ENCODE measurements at regions not wholly inside any gene's neighbourhood (a gene's known extent, or its start where the extent isn't known, plus 50 kb on each side); places are given as distances from the start of the nearest gene placed in this dataset.

GRCh38 chr15:94580211-94580885 is 349.0 kb downstream of the MCTP2 start:
- TF ChIP-seq CTCF (conservative IDR thresholded peaks at IDR 0.05 in 1 of 2, IDR thresholded peaks at IDR 0.05 in 1 of 2; ENCODE audit: low read depth in 1 of 2, low read length in 2 of 2) (no peak), EZH2 (IDR thresholded peaks at IDR 0.05; ENCODE audit: low read length, missing control alignments) (no peak)

Measured in fibroblast of lung (primary cell).